CD8-positive, alpha-beta memory T cell (primary cell): ENCODE measurements at regions not wholly inside any gene's neighbourhood (a gene's known extent, or its start where the extent isn't known, plus 50 kb on each side); places are given as distances from the start of the nearest gene placed in this dataset.

Experiments used
- CTCF ChIA-PET: fragments of 350-600 bp; sonication (Branson Sonifier 250); formaldehyde crosslinking; loops from one replicate; lab custom pipeline; 2021; ENCODE audit warnings: antibody characterized with exemption; lab: Charles Lee
- POLR2A ChIA-PET: fragments of 350-600 bp; sonication (Branson Sonifier 250); formaldehyde crosslinking; loops from one replicate; lab custom pipeline; 2021; ENCODE audit warnings: antibody characterized with exemption; lab: Charles Lee
- DNase-seq, 5 donors: peaks; one replicate each; pipeline versions ENCODE4 v3.0.0 to v3.0.0-alpha.2; 2020 to 2022; ENCODE audit warnings: mixed read lengths in 1 of 5
- H3K27ac ChIP-seq: one replicate; pipeline ENCODE4 v1.7.0; 2013; ENCODE audit warnings: low read depth, mild to moderate bottlenecking, low read length, moderate library complexity
- H3K27me3 ChIP-seq: 2 replicates; pipeline ENCODE4 v1.7.0; 2013; ENCODE audit warnings: low read length, mild to moderate bottlenecking; ENCODE audit not compliant: insufficient read depth, poor library complexity, severe bottlenecking
- H3K36me3 ChIP-seq: 2 replicates; pipeline ENCODE4 v1.7.0; 2013; ENCODE audit warnings: mild to moderate bottlenecking, low read length, moderate library complexity; ENCODE audit not compliant: insufficient read depth
- H3K4me1 ChIP-seq: 2 replicates; pipeline ENCODE4 v1.7.0; 2013; ENCODE audit warnings: mild to moderate bottlenecking, low read length, moderate library complexity; ENCODE audit not compliant: insufficient read depth
- H3K4me3 ChIP-seq: 2 replicates; pipeline ENCODE4 v1.7.0; 2013; ENCODE audit warnings: mild to moderate bottlenecking, low read length
- H3K9me3 ChIP-seq: 2 replicates; pipeline ENCODE4 v1.7.0; 2013; ENCODE audit warnings: mild to moderate bottlenecking, low read length
- H3K27ac Mint-ChIP-seq, 8 donors: one replicate each; pipeline ENCODE4 v1.8.0; 2020 to 2021; ENCODE audit warnings: mixed read lengths in 8 of 8, mild to moderate bottlenecking in 6 of 8, inconsistent platforms in 3 of 8, moderate library complexity in 3 of 8
- H3K27me3 Mint-ChIP-seq, 2 donors: one replicate each; pipeline ENCODE4 v1.8.0; 2020 to 2021; ENCODE audit warnings: mixed read lengths in 2 of 2, mild to moderate bottlenecking in 1 of 2, moderate library complexity in 1 of 2
- H3K36me3 Mint-ChIP-seq, 3 donors: one replicate each; pipeline ENCODE4 v1.8.0; 2020 to 2021; ENCODE audit warnings: mixed read lengths in 3 of 3, inconsistent platforms in 1 of 3, mild to moderate bottlenecking in 1 of 3
- H3K4me1 Mint-ChIP-seq, 3 donors: one replicate each; pipeline ENCODE4 v1.8.0; 2020 to 2021; ENCODE audit warnings: mixed read lengths in 3 of 3, inconsistent platforms in 1 of 3, mild to moderate bottlenecking in 1 of 3
- H3K4me3 Mint-ChIP-seq, 7 donors: one replicate each; pipeline ENCODE4 v1.8.0; 2020 to 2021; ENCODE audit warnings: mixed read lengths in 7 of 7, mild to moderate bottlenecking in 6 of 7, moderate library complexity in 4 of 7, inconsistent platforms in 2 of 7
- H3K9me3 Mint-ChIP-seq, 5 donors: one replicate each; pipeline ENCODE4 v1.8.0; 2020 to 2022; ENCODE audit warnings: mixed read lengths in 5 of 5, mild to moderate bottlenecking in 3 of 5, moderate library complexity in 2 of 5, inconsistent platforms in 1 of 5

- no peaks in the 10 kb centered on the region for H3K27me3 Mint-ChIP-seq
- H3K4me3 Mint-ChIP-seq, result no peak overlapping the region
- ChIA-PET CTCF (no interaction called here), POLR2A (no interaction called here)
- H3K9me3 Mint-ChIP-seq, result peaks cover 0 to 18% (median 2%) of the 10 kb centered on the region in 5 donors
- H3K27ac Mint-ChIP-seq, result no peak overlapping the region
- Histone ChIP-seq H3K27me3 (no peaks in the 10 kb centered on the region), H3K9me3 (no peaks in the 10 kb centered on the region), H3K36me3 (no peaks in the 10 kb centered on the region), H3K4me3 (no peak overlapping the region), H3K4me1 (no peaks in the 10 kb centered on the region), H3K27ac (no peak overlapping the region)
- no peaks in the 10 kb centered on the region for H3K4me1 Mint-ChIP-seq
- no peak for DNase-seq
- no peaks in the 10 kb centered on the region for H3K36me3 Mint-ChIP-seq
Measured at GRCh38 chr3:25257026-25257425, 171.0 kb upstream of the RARB start.

- CTCF ChIA-PET, result no interaction called here
- peaks cover 0 to 4% (median 1%) of the 10 kb centered on the region in 5 donors for H3K9me3 Mint-ChIP-seq
- POLR2A ChIA-PET, result no interaction called here
- no peak overlapping the region for H3K27ac ChIP-seq
- no peak overlapping the region for H3K4me3 ChIP-seq
- no peak overlapping the region for H3K27ac Mint-ChIP-seq
- no peaks in the 10 kb centered on the region for H3K9me3 ChIP-seq
- H3K27me3 ChIP-seq, result no peaks in the 10 kb centered on the region
- H3K36me3 Mint-ChIP-seq, result no peaks in the 10 kb centered on the region
- H3K4me1 ChIP-seq, result no peaks in the 10 kb centered on the region
- no peak overlapping the region for H3K4me3 Mint-ChIP-seq
- H3K4me1 Mint-ChIP-seq, result no peaks in the 10 kb centered on the region
- no peaks in the 10 kb centered on the region for H3K27me3 Mint-ChIP-seq
- no peaks in the 10 kb centered on the region for H3K36me3 ChIP-seq
- DNase-seq, result no peak
Measured at GRCh38 chr3:25259871-25260270, 168.2 kb upstream of the RARB start.

GRCh38 chr3:25262322-25262721 lies 165.7 kb upstream of the RARB start:
- no peaks in the 10 kb centered on the region for H3K27me3 Mint-ChIP-seq
- no peak overlapping the region for H3K27ac ChIP-seq
- H3K4me3 Mint-ChIP-seq, result no peak overlapping the region
- POLR2A ChIA-PET, result no interaction called here
- H3K36me3 Mint-ChIP-seq, result no peaks in the 10 kb centered on the region
- no peak overlapping the region for H3K27ac Mint-ChIP-seq
- no peaks in the 10 kb centered on the region for H3K4me1 Mint-ChIP-seq
- peaks cover 0 to 3% (median under 1%) of the 10 kb centered on the region in 5 donors for H3K9me3 Mint-ChIP-seq
- no peaks in the 10 kb centered on the region for H3K4me1 ChIP-seq
- H3K36me3 ChIP-seq, result no peaks in the 10 kb centered on the region
- H3K9me3 ChIP-seq, result no peaks in the 10 kb centered on the region
- DNase-seq, result no peak
- no peak overlapping the region for H3K4me3 ChIP-seq
- CTCF ChIA-PET, result no interaction called here
- no peaks in the 10 kb centered on the region for H3K27me3 ChIP-seq

DNA sequence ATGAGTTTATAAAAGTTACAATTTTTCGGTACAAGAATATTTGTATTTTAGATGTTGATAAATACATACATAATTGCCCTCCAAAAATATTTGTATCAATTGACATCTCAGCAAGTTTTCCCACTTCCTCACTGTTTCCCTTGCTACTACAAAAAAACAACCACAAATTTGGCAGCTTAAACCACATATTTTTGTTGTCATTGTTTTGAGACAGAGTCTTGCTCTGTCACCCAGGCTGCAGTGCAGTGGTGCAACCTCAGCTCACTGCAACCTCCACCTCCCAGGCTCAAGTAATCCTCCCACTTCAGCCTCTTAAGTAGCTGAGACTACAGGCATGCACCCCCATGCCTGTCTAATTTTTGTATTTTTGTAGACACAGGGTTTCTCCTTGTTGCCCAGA lies 162.8 kb upstream of the RARB start:
- no peaks in the 10 kb centered on the region for H3K27me3 Mint-ChIP-seq
- H3K36me3 ChIP-seq, result no peaks in the 10 kb centered on the region
- H3K36me3 Mint-ChIP-seq, result no peaks in the 10 kb centered on the region
- H3K27ac Mint-ChIP-seq, result no peak overlapping the region
- H3K4me1 ChIP-seq, result no peaks in the 10 kb centered on the region
- H3K27me3 ChIP-seq, result no peaks in the 10 kb centered on the region
- H3K4me3 ChIP-seq, result no peak overlapping the region
- POLR2A ChIA-PET, result no interaction called here
- peaks cover 0 to 8% (median 2%) of the 10 kb centered on the region in 5 donors for H3K9me3 Mint-ChIP-seq
- H3K4me3 Mint-ChIP-seq, result no peak overlapping the region
- DNase-seq, result no peak
- H3K27ac ChIP-seq, result no peak overlapping the region
- CTCF ChIA-PET, result no interaction called here
- no peaks in the 10 kb centered on the region for H3K9me3 ChIP-seq
- no peaks in the 10 kb centered on the region for H3K4me1 Mint-ChIP-seq

DNA sequence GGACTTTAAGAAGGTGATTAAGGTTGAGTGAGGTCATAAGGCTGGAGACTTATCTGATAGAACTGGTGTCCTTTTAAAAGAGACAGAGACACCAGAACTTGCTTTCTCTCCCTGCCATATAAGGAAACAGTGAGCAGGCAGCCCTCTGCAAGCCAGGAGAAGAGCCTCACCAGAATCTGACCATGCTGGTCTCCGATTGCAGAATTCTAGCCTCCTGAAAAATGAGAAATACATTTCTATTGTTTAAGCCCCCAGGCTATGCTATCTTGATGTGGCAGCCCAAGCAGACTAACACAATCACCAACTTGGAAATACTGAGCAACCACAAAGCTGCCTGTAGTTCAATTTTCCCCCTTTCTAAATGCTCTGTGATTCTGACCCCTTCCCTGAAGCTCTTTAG lies 161.4 kb upstream of the RARB start:
- H3K36me3 Mint-ChIP-seq, result no peaks in the 10 kb centered on the region
- H3K27ac ChIP-seq, result no peak overlapping the region
- H3K27me3 Mint-ChIP-seq, result no peaks in the 10 kb centered on the region
- H3K27ac Mint-ChIP-seq, result no peak overlapping the region
- CTCF ChIA-PET, result no interaction called here
- DNase-seq, result no peak
- no peak overlapping the region for H3K4me3 Mint-ChIP-seq
- H3K4me3 ChIP-seq, result no peak overlapping the region
- no peaks in the 10 kb centered on the region for H3K36me3 ChIP-seq
- no peaks in the 10 kb centered on the region for H3K9me3 ChIP-seq
- no peaks in the 10 kb centered on the region for H3K4me1 ChIP-seq
- H3K27me3 ChIP-seq, result no peaks in the 10 kb centered on the region
- POLR2A ChIA-PET, result no interaction called here
- no peaks in the 10 kb centered on the region for H3K4me1 Mint-ChIP-seq
- peaks cover 0 to 8% (median 2%) of the 10 kb centered on the region in 5 donors for H3K9me3 Mint-ChIP-seq

DNA sequence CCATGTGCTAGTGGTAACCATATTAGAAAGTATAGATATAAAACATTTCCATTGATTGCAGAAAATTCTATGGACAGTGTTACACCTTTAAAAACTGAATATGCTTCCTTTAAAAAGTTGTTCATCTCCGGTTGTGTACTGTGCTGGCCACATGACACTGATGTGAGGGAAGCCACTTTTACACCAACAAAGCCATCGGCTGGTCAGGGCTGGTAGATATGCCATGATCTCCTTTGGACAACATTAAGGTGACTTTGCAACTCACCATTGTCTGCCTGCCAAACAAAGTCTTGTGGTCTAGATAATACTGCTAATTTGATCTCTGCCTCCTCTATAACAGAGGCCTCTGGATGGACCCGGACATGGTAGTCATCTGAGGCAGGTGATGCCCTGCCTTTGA lies 156.0 kb upstream of the RARB start:
- no peak overlapping the region for H3K4me3 Mint-ChIP-seq
- H3K36me3 Mint-ChIP-seq, result no peaks in the 10 kb centered on the region
- CTCF ChIA-PET, result no interaction called here
- no peak for DNase-seq
- Histone ChIP-seq H3K36me3 (no peaks in the 10 kb centered on the region), H3K27me3 (no peaks in the 10 kb centered on the region), H3K4me3 (no peak overlapping the region), H3K9me3 (no peaks in the 10 kb centered on the region), H3K4me1 (no peaks in the 10 kb centered on the region), H3K27ac (no peak overlapping the region)
- POLR2A ChIA-PET, result no interaction called here
- H3K9me3 Mint-ChIP-seq, result peaks cover 0 to 8% (median 0%) of the 10 kb centered on the region in 5 donors
- no peaks in the 10 kb centered on the region for H3K27me3 Mint-ChIP-seq
- no peaks in the 10 kb centered on the region for H3K4me1 Mint-ChIP-seq
- H3K27ac Mint-ChIP-seq, result no peak overlapping the region

DNA sequence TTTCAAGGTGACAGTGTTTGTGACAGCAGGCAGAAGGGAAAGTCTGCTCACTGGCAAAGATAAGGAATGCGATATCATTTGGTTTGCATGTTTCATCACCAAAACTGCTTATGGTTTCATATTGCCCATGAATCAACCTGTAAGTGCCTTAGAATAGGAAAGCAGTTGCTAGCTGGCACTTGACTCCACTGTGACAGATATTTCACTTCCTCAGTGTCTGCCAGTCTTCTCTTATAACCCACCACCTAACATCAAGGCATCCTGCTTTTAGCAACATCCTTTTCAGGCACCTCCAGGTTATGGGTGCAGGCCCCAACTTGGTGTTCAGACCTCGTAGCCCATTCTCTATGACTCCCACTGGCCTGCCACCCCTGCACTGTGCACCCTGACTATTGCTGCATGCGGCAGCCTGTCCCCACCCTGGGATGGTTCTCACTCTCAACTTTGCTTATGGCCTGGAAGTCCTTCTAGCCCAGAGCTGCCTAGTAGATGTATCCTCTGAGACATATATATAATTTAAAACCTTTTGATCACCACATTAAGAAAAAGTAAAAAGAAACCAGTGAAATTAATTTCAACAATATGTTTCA lies 154.4 kb upstream of the RARB start:
- Mint-ChIP-seq H3K27ac (no peak overlapping the region), H3K4me3 (no peak overlapping the region), H3K9me3 (peaks cover 0 to 1% (median 0%) of the 10 kb centered on the region in 5 donors), H3K36me3 (no peaks in the 10 kb centered on the region), H3K27me3 (no peaks in the 10 kb centered on the region), H3K4me1 (no peaks in the 10 kb centered on the region)
- H3K4me1 ChIP-seq, result no peaks in the 10 kb centered on the region
- H3K4me3 ChIP-seq, result no peak overlapping the region
- H3K9me3 ChIP-seq, result no peaks in the 10 kb centered on the region
- DNase-seq, result no peak
- no peaks in the 10 kb centered on the region for H3K27me3 ChIP-seq
- CTCF ChIA-PET, result interaction anchor here (1.2 kb wide), 1 partner anchor 82 kb away, joined by 3 read pairs; no protein-coding TSS in a partner anchor
- no peaks in the 10 kb centered on the region for H3K36me3 ChIP-seq
- H3K27ac ChIP-seq, result no peak overlapping the region
- POLR2A ChIA-PET, result no interaction called here

GRCh38 chr3:25277503-25277902 lies 150.6 kb upstream of the RARB start:
- no peak overlapping the region for H3K27ac Mint-ChIP-seq
- H3K4me3 Mint-ChIP-seq, result no peak overlapping the region
- POLR2A ChIA-PET, result no interaction called here
- CTCF ChIA-PET, result no interaction called here
- peaks cover 0 to 5% (median 2%) of the 10 kb centered on the region in 5 donors for H3K9me3 Mint-ChIP-seq
- no peaks in the 10 kb centered on the region for H3K27me3 Mint-ChIP-seq
- Histone ChIP-seq H3K4me1 (no peaks in the 10 kb centered on the region), H3K9me3 (no peaks in the 10 kb centered on the region), H3K4me3 (no peak overlapping the region), H3K27me3 (no peaks in the 10 kb centered on the region), H3K36me3 (no peaks in the 10 kb centered on the region), H3K27ac (no peak overlapping the region)
- no peak for DNase-seq
- H3K4me1 Mint-ChIP-seq, result no peaks in the 10 kb centered on the region
- H3K36me3 Mint-ChIP-seq, result no peaks in the 10 kb centered on the region
